SU-DHL-6 (cell line): ENCODE measurements at regions not wholly inside any gene's neighbourhood (a gene's known extent, or its start where the extent isn't known, plus 50 kb on each side); places are given as distances from the start of the nearest gene placed in this dataset.

ENCODE experiments used
- H2AFZ ChIP-seq: fragments of 200-600 bp; sonication (generic); 2 replicates; pipeline ENCODE4 v1.6.1; 2014; ENCODE audit warnings: low read depth, mild to moderate bottlenecking, moderate library complexity, mixed read lengths, antibody characterized with exemption, low read length; ENCODE audit not compliant: severe bottlenecking
- H3F3A ChIP-seq: fragments of 200-600 bp; shearing (Covaris generic); 2 replicates; pipeline ENCODE4 v1.6.0; 2016; ENCODE audit warnings: antibody characterized with exemption, mild to moderate bottlenecking; ENCODE audit not compliant: insufficient read depth
- H3K27ac ChIP-seq: fragments of 200-600 bp; sonication (generic); 2 replicates; pipeline ENCODE4 v1.5.1; 2016; ENCODE audit warnings: low read depth, mild to moderate bottlenecking, low read length, moderate library complexity, mixed read lengths
- H3K27me3 ChIP-seq: fragments of 200-600 bp; sonication (generic), shearing (Covaris generic); 2 replicates; pipeline ENCODE4 v1.6.0; 2014; ENCODE audit warnings: mild to moderate bottlenecking, low read length
- H3K36me3 ChIP-seq: fragments of 200-600 bp; sonication (generic); 2 replicates; pipeline ENCODE4 v1.6.1; 2014; ENCODE audit warnings: mild to moderate bottlenecking, low read length, mixed read lengths
- H3K4me2 ChIP-seq: fragments of 300-600, 200-600 bp; shearing (Covaris generic), sonication (generic); 2 replicates; pipeline ENCODE4 v1.6.0; 2014; ENCODE audit warnings: low read length, low read depth, mild to moderate bottlenecking; ENCODE audit not compliant: poor library complexity, severe bottlenecking
- H3K4me3 ChIP-seq: fragments of 200-600 bp; sonication (generic); 2 replicates; pipeline ENCODE4 v1.5.1; 2014; ENCODE audit warnings: antibody characterized with exemption, low read length, mild to moderate bottlenecking, mixed read lengths; ENCODE audit not compliant: insufficient read depth, poor library complexity, severe bottlenecking
- H3K79me2 ChIP-seq: fragments of 200-600 bp; sonication (generic); 2 replicates; pipeline ENCODE4 v1.6.1; 2014; ENCODE audit warnings: mild to moderate bottlenecking, low read length, moderate library complexity; ENCODE audit not compliant: insufficient read depth
- H3K9ac ChIP-seq: fragments of 200-600 bp; sonication (generic); 2 replicates; pipeline ENCODE4 v1.7.0; 2014; ENCODE audit warnings: mild to moderate bottlenecking, low read length
- H3K9me2 ChIP-seq: fragments of 200-600 bp; sonication (generic); replicated peaks from 2 replicates; pipeline ENCODE4 v1.6.1; 2014; ENCODE audit warnings: low read length; ENCODE audit not compliant: insufficient read depth
- H3K9me3 ChIP-seq: fragments of 200-600 bp; sonication (generic); 2 replicates; pipeline ENCODE4 v1.6.1; 2014; ENCODE audit warnings: low read length, mixed read lengths; ENCODE audit not compliant: insufficient read depth
- H4K20me1 ChIP-seq: fragments of 200-600 bp; sonication (generic); 2 replicates; pipeline ENCODE4 v1.6.1; 2014; ENCODE audit warnings: low read depth, mild to moderate bottlenecking, antibody characterized with exemption, low read length, moderate library complexity, mixed read lengths
- CTCF ChIP-seq: fragments of 200-600 bp; sonication (generic); IDR thresholded peaks from one replicate; pipeline ENCODE4 v1.5.1; 2017; ENCODE audit warnings: antibody characterized with exemption, mild to moderate bottlenecking, low read length, moderate library complexity; ENCODE audit not compliant: insufficient read depth, poor library complexity, severe bottlenecking
- EZH2phosphoT487 ChIP-seq: fragments of 200-600 bp; sonication (generic), shearing (Covaris generic); conservative IDR thresholded peaks from 2 replicates; pipeline ENCODE4 v1.6.1; 2018; ENCODE audit warnings: mild to moderate bottlenecking, antibody characterized with exemption, low read length, moderate library complexity, mixed read lengths

- Histone ChIP-seq H3F3A (no peaks in the 10 kb centered on the region), H3K36me3 (no peaks in the 10 kb centered on the region), H3K9me3 (no peaks in the 10 kb centered on the region), H2AFZ (no peak overlapping the region), H3K79me2 (no peaks in the 10 kb centered on the region), H3K4me2 (no peak overlapping the region), H3K27ac (no peak overlapping the region), H3K9me2 (no peaks in the 10 kb centered on the region), H3K9ac (no peak overlapping the region), H3K4me3 (no peak overlapping the region), H3K27me3 (no peaks in the 10 kb centered on the region), H4K20me1 (no peaks in the 10 kb centered on the region)
- TF ChIP-seq EZH2phosphoT487, result no peak
- TF ChIP-seq CTCF, result no peak
These were observed 500.5 kb downstream of the TBL1XR1 start for GRCh38 chr3:176696816-176697215.

- Histone ChIP-seq H3K9me3 (no peaks in the 10 kb centered on the region), H3K4me2 (no peak overlapping the region), H3K9ac (no peak overlapping the region), H3K36me3 (no peaks in the 10 kb centered on the region), H3K9me2 (no peaks in the 10 kb centered on the region), H3K4me3 (no peak overlapping the region), H3K27ac (no peak overlapping the region), H3F3A (no peaks in the 10 kb centered on the region), H4K20me1 (no peaks in the 10 kb centered on the region), H3K27me3 (no peaks in the 10 kb centered on the region), H2AFZ (no peak overlapping the region), H3K79me2 (no peaks in the 10 kb centered on the region)
- no peak for TF ChIP-seq CTCF
- no peak for TF ChIP-seq EZH2phosphoT487
These were observed 504.1 kb downstream of the TBL1XR1 start for GRCh38 chr3:176692966-176693785.

- H3K79me2 ChIP-seq, result no peaks in the 10 kb centered on the region
- H3K27me3 ChIP-seq, result no peaks in the 10 kb centered on the region
- no peak overlapping the region for H3K4me2 ChIP-seq
- no peak overlapping the region for H2AFZ ChIP-seq
- H3K27ac ChIP-seq, result no peak overlapping the region
- no peak overlapping the region for H3K9ac ChIP-seq
- H3K4me3 ChIP-seq, result no peak overlapping the region
- H3K36me3 ChIP-seq, result no peaks in the 10 kb centered on the region
- H4K20me1 ChIP-seq, result no peaks in the 10 kb centered on the region
- no peaks in the 10 kb centered on the region for H3K9me2 ChIP-seq
- no peaks in the 10 kb centered on the region for H3F3A ChIP-seq
- no peaks in the 10 kb centered on the region for H3K9me3 ChIP-seq
- no peak for TF ChIP-seq CTCF
- no peak for TF ChIP-seq EZH2phosphoT487
These were observed 504.9 kb downstream of the TBL1XR1 start for GRCh38 chr3:176692199-176692965.
